ENCODE measurements at regions not wholly inside any gene's neighbourhood (a gene's known extent, or its start where the extent isn't known, plus 50 kb on each side); places are given as distances from the start of the nearest gene placed in this dataset.

GRCh38 chr6:147979966-147980365, 362.7 kb upstream of the SASH1 start:
- H3K27ac ChIP-seq, result no peak overlapping the region
- TF ChIP-seq CTCF (IDR thresholded peaks at IDR 0.05) (no peak), ZFX (IDR thresholded peaks at IDR 0.05; ENCODE audit: borderline replicate concordance) (no peak)

GRCh38 chr6:147983581-147984366, 358.9 kb upstream of the SASH1 start:
- H3K27ac ChIP-seq, result no peak overlapping the region
- no peak for TF ChIP-seq ZFX (IDR thresholded peaks at IDR 0.05; ENCODE audit: borderline replicate concordance)
- no peak for TF ChIP-seq CTCF (IDR thresholded peaks at IDR 0.05)

- no peak overlapping the region for H3K27ac ChIP-seq
- TF ChIP-seq ZFX (IDR thresholded peaks at IDR 0.05; ENCODE audit: borderline replicate concordance), result no peak
- TF ChIP-seq CTCF (IDR thresholded peaks at IDR 0.05), result no peak
Observed at GRCh38 chr6:147986846-147987245, 355.8 kb upstream of the SASH1 start.

- TF ChIP-seq ZFX (IDR thresholded peaks at IDR 0.05; ENCODE audit: borderline replicate concordance) (no peak), CTCF (IDR thresholded peaks at IDR 0.05) (no peak)
- H3K27ac ChIP-seq, result no peak overlapping the region
Observed at GRCh38 chr6:147990159-147990558, 352.5 kb upstream of the SASH1 start.

GRCh38 chr6:147991961-147992360, 350.7 kb upstream of the SASH1 start:
- H3K27ac ChIP-seq, result no peak overlapping the region
- TF ChIP-seq ZFX (IDR thresholded peaks at IDR 0.05; ENCODE audit: borderline replicate concordance), result no peak
- TF ChIP-seq CTCF (IDR thresholded peaks at IDR 0.05), result no peak

GRCh38 chr6:147999001-147999540, 343.6 kb upstream of the SASH1 start:
- TF ChIP-seq CTCF (IDR thresholded peaks at IDR 0.05) (no peak), ZFX (IDR thresholded peaks at IDR 0.05; ENCODE audit: borderline replicate concordance) (no peak)
- no peak overlapping the region for H3K27ac ChIP-seq
